Rectal smooth muscle tissue (tissue), 1 donor: ENCODE measurements at regions not wholly inside any gene's neighbourhood (a gene's known extent, or its start where the extent isn't known, plus 50 kb on each side); places are given as distances from the start of the nearest gene placed in this dataset.

ENCODE experiments used
- H3K27ac ChIP-seq: one replicate; pipeline ENCODE4 v1.7.0; 2013; ENCODE audit warnings: low read depth, low read length, inconsistent platforms
- H3K27me3 ChIP-seq: one replicate; pipeline ENCODE4 v1.7.0; 2013; ENCODE audit warnings: low read length; ENCODE audit not compliant: control insufficient read depth, insufficient read depth
- H3K36me3 ChIP-seq: one replicate; pipeline ENCODE4 v1.7.0; 2013; ENCODE audit warnings: low read length; ENCODE audit not compliant: control insufficient read depth, insufficient read depth
- H3K4me1 ChIP-seq: one replicate; pipeline ENCODE4 v1.7.0; 2013; ENCODE audit warnings: low read length; ENCODE audit not compliant: control insufficient read depth, insufficient read depth
- H3K4me3 ChIP-seq: one replicate; pipeline ENCODE4 v1.7.0; 2013; ENCODE audit warnings: low read length
- H3K9ac ChIP-seq: one replicate; pipeline ENCODE4 v1.7.0; 2013; ENCODE audit warnings: low read length

DNA sequence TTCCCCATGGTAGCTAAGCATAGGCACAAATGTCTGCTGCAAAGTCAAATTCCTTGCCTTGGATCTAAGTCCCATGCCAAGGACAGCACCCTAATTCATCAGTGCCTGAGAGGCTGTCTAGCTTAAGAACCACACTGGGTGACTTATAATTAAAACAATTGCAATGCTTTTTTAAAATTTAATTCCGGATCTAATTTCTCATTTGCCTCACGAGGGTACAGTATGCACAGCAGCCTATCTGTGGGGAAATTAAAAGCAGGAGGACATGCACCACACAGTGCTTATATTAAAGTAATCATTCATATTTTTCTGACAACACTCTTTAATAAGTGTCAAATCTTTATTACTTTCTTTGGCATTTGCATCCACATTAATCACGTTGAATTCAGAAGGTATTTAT, 378.8 kb downstream of the GPAM start:
- Histone ChIP-seq H3K9ac (no peak overlapping the region), H3K27me3 (no peaks in the 10 kb centered on the region), H3K27ac (no peak overlapping the region), H3K4me1 (no peaks in the 10 kb centered on the region), H3K36me3 (no peaks in the 10 kb centered on the region), H3K4me3 (no peak overlapping the region)

DNA sequence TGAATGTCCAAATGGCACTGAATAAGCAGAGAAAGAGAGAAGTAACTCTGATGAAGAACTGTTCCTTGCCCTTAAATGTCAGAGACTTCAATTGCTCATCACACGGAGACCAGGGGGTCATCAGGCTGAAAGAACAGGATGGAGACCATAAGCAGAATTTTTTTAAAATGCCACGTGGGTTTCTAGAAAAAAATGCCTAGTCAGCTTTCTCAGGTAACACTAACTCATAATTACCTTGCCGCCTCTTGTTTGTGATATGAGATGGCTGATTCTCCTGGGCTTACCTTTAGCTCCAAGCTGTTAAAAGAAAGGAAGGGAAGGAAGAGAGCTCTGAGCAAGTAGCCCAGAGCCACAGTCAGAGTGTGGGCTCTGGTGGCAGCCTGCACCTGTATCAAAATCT, 372.0 kb downstream of the GPAM start:
- Histone ChIP-seq H3K27me3 (no peaks in the 10 kb centered on the region), H3K27ac (no peak overlapping the region), H3K36me3 (no peaks in the 10 kb centered on the region), H3K9ac (no peak overlapping the region), H3K4me3 (no peak overlapping the region), H3K4me1 (no peaks in the 10 kb centered on the region)

DNA sequence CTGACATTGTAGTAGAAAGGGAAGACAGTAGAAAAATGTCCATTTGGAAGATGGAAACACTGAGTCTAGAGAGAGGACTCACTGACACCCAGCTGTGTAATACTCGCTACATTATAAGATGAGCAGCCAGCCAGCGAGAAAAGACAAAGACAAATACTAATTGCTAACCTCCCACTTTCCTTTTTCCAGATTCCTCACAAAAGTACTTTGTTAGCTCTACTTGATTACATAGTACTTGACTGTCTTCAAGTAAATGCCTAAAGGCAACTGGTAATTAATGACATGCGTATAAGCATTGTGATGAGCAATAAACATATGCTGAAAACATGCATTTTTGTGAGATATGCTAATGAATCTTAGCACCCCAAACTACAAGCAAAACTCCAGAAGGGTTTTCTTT, 363.1 kb downstream of the GPAM start:
- no peaks in the 10 kb centered on the region for H3K36me3 ChIP-seq
- H3K27me3 ChIP-seq: no peaks in the 10 kb centered on the region
- no peak overlapping the region for H3K27ac ChIP-seq
- no peak overlapping the region for H3K9ac ChIP-seq
- peaks cover 13% of the 10 kb centered on the region for H3K4me1 ChIP-seq
- H3K4me3 ChIP-seq: no peak overlapping the region

DNA sequence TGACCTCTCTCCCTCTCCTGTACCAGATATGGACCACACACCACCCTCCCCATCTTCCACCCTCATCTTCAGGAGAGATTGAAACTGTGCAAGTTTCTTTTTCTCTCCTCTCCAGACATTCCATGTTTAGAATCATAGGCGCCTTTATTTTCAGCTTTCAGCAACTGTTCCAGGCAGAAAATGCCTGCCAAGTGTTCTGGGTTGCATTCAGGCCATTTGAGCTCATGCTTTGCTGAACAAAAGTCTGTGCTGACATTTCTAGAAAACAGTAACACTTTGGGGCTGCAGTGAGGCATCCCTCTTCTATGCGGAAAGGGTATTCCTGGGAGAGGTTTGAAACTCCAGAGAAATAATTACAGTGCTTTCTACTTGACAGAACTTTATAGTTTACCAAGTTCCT, 361.7 kb downstream of the GPAM start:
- H3K27ac ChIP-seq: peak overlapping the region; percentile 73
- no peaks in the 10 kb centered on the region for H3K27me3 ChIP-seq
- H3K4me3 ChIP-seq: no peak overlapping the region
- peaks cover 13% of the 10 kb centered on the region for H3K4me1 ChIP-seq
- H3K9ac ChIP-seq: no peak overlapping the region
- no peaks in the 10 kb centered on the region for H3K36me3 ChIP-seq

DNA sequence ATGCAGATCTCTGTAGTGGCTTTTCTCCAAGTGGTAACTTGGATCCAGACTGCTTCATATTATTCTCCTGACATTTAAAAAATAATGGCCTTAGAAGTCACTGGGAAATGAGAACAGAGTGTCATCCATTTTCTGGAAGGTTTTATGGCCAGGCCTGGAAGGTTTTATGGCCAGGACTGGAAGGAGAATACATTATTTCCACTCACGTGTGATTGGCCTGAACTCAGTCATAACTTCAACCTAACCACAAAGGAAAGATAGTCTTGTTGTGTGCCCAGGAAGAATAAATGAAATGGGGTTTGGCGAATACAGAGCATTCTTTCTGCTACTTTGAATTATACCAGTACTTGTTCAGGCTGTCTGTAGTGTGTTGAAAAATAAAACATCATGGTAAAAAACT, 360.9 kb downstream of the GPAM start:
- H3K4me3 ChIP-seq: no peak overlapping the region
- H3K27ac ChIP-seq: peak overlapping the region; percentile 73
- no peaks in the 10 kb centered on the region for H3K36me3 ChIP-seq
- H3K9ac ChIP-seq: no peak overlapping the region
- peaks cover 13% of the 10 kb centered on the region for H3K4me1 ChIP-seq
- H3K27me3 ChIP-seq: no peaks in the 10 kb centered on the region

DNA sequence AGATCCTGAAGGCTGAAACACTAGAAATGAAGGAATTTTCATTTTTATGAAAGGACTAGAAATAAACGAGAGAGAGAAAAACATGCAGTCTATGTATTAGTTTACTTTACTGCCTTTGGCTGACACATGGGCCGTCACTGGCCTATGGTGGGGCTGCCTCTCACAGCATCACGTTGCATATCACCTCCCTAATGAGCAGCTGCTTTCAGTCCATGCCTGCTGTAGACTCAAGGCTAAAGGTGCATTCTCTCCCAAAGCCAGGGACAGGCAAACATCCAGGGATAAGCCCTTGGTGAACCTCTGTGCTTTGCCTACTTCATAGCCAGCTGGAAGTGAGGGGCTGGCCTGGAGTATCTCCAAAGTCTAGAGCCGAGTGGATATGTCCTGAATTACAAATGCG, 359.4 kb downstream of the GPAM start:
- Histone ChIP-seq H3K27me3 (no peaks in the 10 kb centered on the region), H3K4me1 (peaks cover 13% of the 10 kb centered on the region), H3K36me3 (no peaks in the 10 kb centered on the region), H3K4me3 (no peak overlapping the region), H3K27ac (no peak overlapping the region), H3K9ac (no peak overlapping the region)

DNA sequence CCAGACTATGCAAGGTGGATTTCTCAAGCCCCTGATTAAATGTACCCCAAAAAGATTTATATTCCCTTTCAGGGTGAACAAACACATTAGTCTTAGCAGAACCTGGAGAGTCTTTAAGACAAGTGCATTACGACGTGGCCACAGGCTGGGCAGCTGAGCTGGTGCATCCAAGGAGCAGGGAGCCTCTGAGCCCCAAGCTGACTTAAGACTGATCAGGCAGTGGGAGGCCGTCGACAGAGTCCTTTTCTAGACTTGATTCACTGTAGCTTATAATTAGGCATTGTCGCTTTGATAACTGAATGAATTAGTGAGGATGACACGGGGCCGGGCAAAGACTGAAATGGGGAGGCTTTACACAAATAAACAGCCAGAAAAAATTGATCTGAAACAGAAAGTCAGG, 353.2 kb downstream of the GPAM start:
- H3K36me3 ChIP-seq: no peaks in the 10 kb centered on the region

DNA sequence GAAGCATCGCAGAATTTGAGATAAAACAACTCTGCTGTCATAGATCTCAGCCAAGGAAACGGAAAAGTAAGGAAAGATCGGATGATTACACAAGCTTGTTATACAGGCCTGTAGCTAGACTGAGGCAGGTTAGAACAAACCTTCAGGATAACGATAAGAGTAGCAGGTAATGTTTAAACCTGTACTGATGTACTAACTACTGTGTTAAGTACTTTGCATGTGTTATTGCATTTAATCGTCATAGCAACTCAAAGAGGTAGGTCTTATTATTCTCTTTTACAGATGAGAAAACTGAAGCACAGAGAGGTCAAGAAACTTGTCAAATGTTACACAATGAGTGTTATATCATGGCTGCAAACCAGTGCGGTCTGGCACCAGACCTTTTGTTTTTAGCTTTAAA, 352.5 kb downstream of the GPAM start:
- H3K9ac ChIP-seq: no peak overlapping the region
- no peaks in the 10 kb centered on the region for H3K36me3 ChIP-seq
- H3K27ac ChIP-seq: no peak overlapping the region
- no peak overlapping the region for H3K4me3 ChIP-seq
- no peaks in the 10 kb centered on the region for H3K27me3 ChIP-seq
- H3K4me1 ChIP-seq: peaks cover 8% of the 10 kb centered on the region

More for the DNA sequence above, 353.2 kb downstream of the GPAM start:
- Histone ChIP-seq H3K4me1 (peaks cover 8% of the 10 kb centered on the region), H3K4me3 (no peak overlapping the region), H3K27me3 (no peaks in the 10 kb centered on the region), H3K27ac (peak overlapping the region; percentile 38), H3K9ac (no peak overlapping the region)

DNA sequence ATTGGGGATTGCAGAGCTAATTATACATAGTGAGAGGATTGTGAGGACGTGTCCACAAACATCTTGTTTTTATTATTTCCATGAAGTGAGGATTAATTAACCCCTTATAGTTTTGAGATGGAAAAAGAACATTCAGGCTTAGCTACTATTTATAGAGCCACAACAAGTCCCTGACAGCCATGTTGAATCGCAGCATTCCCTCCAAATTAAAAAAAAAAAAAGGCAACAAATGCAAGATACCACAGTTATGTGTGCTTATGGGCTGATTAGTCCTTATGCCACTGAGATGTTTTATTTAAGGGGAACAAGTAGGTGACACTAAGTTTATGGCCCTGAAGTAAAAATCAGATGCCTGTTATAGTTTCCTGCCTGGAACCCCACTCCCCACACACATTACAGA, 350.3 kb downstream of the GPAM start:
- H3K36me3 ChIP-seq: no peaks in the 10 kb centered on the region
- no peak overlapping the region for H3K9ac ChIP-seq
- no peak overlapping the region for H3K27ac ChIP-seq
- no peaks in the 10 kb centered on the region for H3K27me3 ChIP-seq
- peaks cover 9% of the 10 kb centered on the region for H3K4me1 ChIP-seq
- H3K4me3 ChIP-seq: no peak overlapping the region

DNA sequence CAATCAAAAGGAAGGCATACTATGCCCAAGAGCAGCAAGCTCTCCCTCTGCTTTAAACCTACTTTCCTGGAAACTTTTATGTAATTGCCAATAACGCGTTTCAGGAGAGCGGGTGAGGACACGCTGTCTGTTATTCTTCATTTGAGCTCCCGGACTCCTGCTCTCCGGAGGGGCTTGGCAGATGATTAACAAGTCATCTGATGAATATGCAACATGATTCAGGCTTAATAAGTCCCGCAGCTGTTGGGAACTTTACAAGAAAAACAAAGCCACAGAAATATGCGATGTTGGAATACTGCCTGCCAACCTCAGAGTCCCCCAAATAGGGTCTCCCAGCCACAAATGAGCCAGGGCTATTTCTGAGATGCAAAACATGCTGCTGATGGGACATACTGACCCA, 348.0 kb downstream of the GPAM start:
- Histone ChIP-seq H3K4me3 (no peak overlapping the region), H3K27me3 (no peaks in the 10 kb centered on the region), H3K27ac (no peak overlapping the region), H3K9ac (no peak overlapping the region), H3K4me1 (peaks cover 6% of the 10 kb centered on the region), H3K36me3 (no peaks in the 10 kb centered on the region)

DNA sequence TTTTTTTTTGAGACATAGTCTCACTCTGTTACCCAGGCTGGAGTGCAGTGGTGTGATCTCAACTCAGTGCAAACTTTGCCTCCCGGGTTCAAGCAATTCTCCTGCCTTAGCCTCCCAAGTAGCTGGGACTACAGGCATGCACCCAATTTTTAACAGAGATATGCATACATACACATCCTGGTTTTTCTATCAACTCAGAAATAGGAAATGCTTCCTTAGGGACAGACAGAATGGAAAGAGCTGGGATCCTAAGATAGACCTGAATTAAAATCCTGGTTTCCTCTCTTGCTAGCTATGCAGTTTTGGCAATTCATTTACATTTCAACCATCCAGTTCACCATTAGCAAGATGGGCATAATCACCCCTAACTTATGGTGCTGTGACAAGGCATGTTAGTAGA, 347.5 kb downstream of the GPAM start:
- Histone ChIP-seq H3K27me3 (no peaks in the 10 kb centered on the region), H3K4me1 (peaks cover 6% of the 10 kb centered on the region), H3K4me3 (no peak overlapping the region), H3K9ac (no peak overlapping the region), H3K36me3 (no peaks in the 10 kb centered on the region), H3K27ac (no peak overlapping the region)

DNA sequence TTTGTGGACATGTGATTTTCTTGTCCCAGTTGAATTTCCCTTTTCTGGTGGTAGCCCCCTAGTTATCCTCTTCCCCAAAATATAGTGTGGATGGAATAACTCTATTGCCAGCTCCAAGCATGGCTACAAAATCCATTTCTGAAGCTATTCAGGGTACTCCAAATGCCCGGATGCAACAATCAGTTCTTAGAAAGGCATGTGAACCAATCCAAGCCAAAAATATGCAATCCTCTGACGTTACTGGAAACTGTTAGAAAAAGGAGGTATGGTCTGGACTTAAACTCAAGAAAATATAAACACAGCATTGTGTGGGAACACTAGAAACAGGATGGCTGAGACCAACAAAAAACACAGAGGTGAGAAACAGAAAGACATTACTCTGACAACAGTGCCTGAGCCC, 347.0 kb downstream of the GPAM start:
- Histone ChIP-seq H3K4me3 (no peak overlapping the region), H3K36me3 (no peaks in the 10 kb centered on the region), H3K4me1 (peaks cover 6% of the 10 kb centered on the region), H3K9ac (no peak overlapping the region), H3K27me3 (no peaks in the 10 kb centered on the region), H3K27ac (no peak overlapping the region)

DNA sequence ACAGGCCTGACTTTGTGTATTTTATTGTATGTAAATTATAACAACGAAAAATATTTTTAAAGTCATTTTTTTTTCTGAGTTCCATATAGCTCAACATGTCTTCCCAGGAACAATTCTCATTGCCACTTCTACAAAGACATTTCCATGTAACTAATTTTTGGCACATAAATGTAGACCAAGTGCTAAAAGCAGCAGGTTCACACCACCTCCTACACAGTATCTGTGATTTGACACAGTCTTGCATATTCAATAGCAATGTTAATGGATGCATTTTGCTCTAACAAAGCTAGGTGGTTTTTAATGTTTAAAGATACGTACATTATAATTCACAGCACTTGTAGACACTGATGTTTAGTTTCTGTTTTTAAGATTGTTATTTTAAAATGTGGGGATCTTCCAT, 346.5 kb downstream of the GPAM start:
- no peaks in the 10 kb centered on the region for H3K36me3 ChIP-seq
- H3K9ac ChIP-seq: no peak overlapping the region

DNA sequence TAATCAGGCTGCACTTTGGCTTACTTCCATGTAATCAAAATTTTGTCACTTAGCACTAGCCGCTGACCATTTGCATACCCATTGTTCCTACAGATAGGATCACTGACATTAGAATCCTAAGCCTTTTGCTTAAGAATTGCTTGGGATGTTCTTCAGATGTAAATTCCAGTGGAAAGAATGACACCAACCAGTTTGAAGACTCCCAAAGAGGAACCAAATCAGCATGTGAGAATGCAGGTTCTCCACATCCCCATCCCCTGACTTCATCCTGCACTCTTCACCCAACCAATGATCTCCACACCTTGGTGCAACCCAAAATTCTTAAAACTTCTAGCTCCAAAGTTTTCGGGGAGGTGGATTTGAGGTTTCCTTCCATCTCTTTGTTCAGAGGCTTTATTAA, 345.6 kb downstream of the GPAM start:
- H3K27me3 ChIP-seq: no peaks in the 10 kb centered on the region
- H3K9ac ChIP-seq: no peak overlapping the region
- no peak overlapping the region for H3K27ac ChIP-seq
- no peaks in the 10 kb centered on the region for H3K36me3 ChIP-seq
- H3K4me1 ChIP-seq: peaks cover 6% of the 10 kb centered on the region
- H3K4me3 ChIP-seq: no peak overlapping the region

More for the DNA sequence above, 346.5 kb downstream of the GPAM start:
- H3K27me3 ChIP-seq: no peaks in the 10 kb centered on the region
- no peak overlapping the region for H3K27ac ChIP-seq
- H3K4me3 ChIP-seq: no peak overlapping the region
- peaks cover 6% of the 10 kb centered on the region for H3K4me1 ChIP-seq
